ENCODE measurements at regions not wholly inside any gene's neighbourhood (a gene's known extent, or its start where the extent isn't known, plus 50 kb on each side); places are given as distances from the start of the nearest gene placed in this dataset.

- TF ChIP-seq CTCF (conservative IDR thresholded peaks at IDR 0.05) = no peak
- no peak overlapping the region for H3K27ac ChIP-seq
These were observed 76.2 kb downstream of the POLR2M start for GRCh38 chr15:57782731-57783130.

- TF ChIP-seq CTCF (conservative IDR thresholded peaks at IDR 0.05) = no peak
- H3K27ac ChIP-seq = no peak overlapping the region
These were observed 77.6 kb downstream of the POLR2M start for GRCh38 chr15:57784081-57784511.

GRCh38 chr15:57785039-57785438 is 78.5 kb downstream of the POLR2M start:
- no peak for TF ChIP-seq CTCF (conservative IDR thresholded peaks at IDR 0.05)
- no peak overlapping the region for H3K27ac ChIP-seq

- H3K27ac ChIP-seq = no peak overlapping the region
- TF ChIP-seq CTCF (conservative IDR thresholded peaks at IDR 0.05) = no peak
These were observed 79.4 kb downstream of the POLR2M start for GRCh38 chr15:57785959-57786358.

- H3K27ac ChIP-seq = no peak overlapping the region
- no peak for TF ChIP-seq CTCF (conservative IDR thresholded peaks at IDR 0.05)
These were observed 82.7 kb downstream of the POLR2M start for GRCh38 chr15:57789225-57789624.

GRCh38 chr15:57792724-57793449 is 86.4 kb downstream of the POLR2M start:
- no peak for TF ChIP-seq CTCF (conservative IDR thresholded peaks at IDR 0.05)

GRCh38 chr15:57795261-57795660 is 88.7 kb downstream of the POLR2M start:
- H3K27ac ChIP-seq = no peak overlapping the region
- no peak for TF ChIP-seq CTCF (conservative IDR thresholded peaks at IDR 0.05)

More at GRCh38 chr15:57792724-57793449, 86.4 kb downstream of the POLR2M start:
- no peak overlapping the region for H3K27ac ChIP-seq

Data from VCaP (cell line).